ENCODE measurements at regions not wholly inside any gene's neighbourhood (a gene's known extent, or its start where the extent isn't known, plus 50 kb on each side); places are given as distances from the start of the nearest gene placed in this dataset.

GRCh38 chr2:175769200-175769599, 232.9 kb downstream of the LNPK start:
- H3K27ac ChIP-seq (ENCODE audit: low read depth, low read length): no peak overlapping the region
- no peaks in the 10 kb centered on the region for H3K9me3 ChIP-seq (ENCODE audit: control insufficient read depth, insufficient read depth, low read length)
- no peak overlapping the region for H3K9ac ChIP-seq (ENCODE audit: low read depth, low read length)
- no peaks in the 10 kb centered on the region for H3K36me3 ChIP-seq (ENCODE audit: control insufficient read depth, insufficient read depth, low read length)
- H3K27me3 ChIP-seq (ENCODE audit: control insufficient read depth, insufficient read depth, low read length): no peaks in the 10 kb centered on the region
- no peaks in the 10 kb centered on the region for H3K4me1 ChIP-seq (ENCODE audit: control insufficient read depth, insufficient read depth, low read length)
- H3K4me3 ChIP-seq (ENCODE audit: low read depth, low read length): no peak overlapping the region

GRCh38 chr2:175766880-175767279, 235.2 kb downstream of the LNPK start:
- no peak overlapping the region for H3K4me3 ChIP-seq (ENCODE audit: low read depth, low read length)
- no peak overlapping the region for H3K9ac ChIP-seq (ENCODE audit: low read depth, low read length)
- no peaks in the 10 kb centered on the region for H3K9me3 ChIP-seq (ENCODE audit: control insufficient read depth, insufficient read depth, low read length)
- H3K27ac ChIP-seq (ENCODE audit: low read depth, low read length): no peak overlapping the region
- no peaks in the 10 kb centered on the region for H3K36me3 ChIP-seq (ENCODE audit: control insufficient read depth, insufficient read depth, low read length)
- H3K4me1 ChIP-seq (ENCODE audit: control insufficient read depth, insufficient read depth, low read length): no peaks in the 10 kb centered on the region
- H3K27me3 ChIP-seq (ENCODE audit: control insufficient read depth, insufficient read depth, low read length): no peaks in the 10 kb centered on the region

GRCh38 chr2:175755656-175756386, 246.2 kb downstream of the LNPK start:
- H3K4me3 ChIP-seq (ENCODE audit: low read depth, low read length): no peak overlapping the region
- no peaks in the 10 kb centered on the region for H3K27me3 ChIP-seq (ENCODE audit: control insufficient read depth, insufficient read depth, low read length)
- no peaks in the 10 kb centered on the region for H3K36me3 ChIP-seq (ENCODE audit: control insufficient read depth, insufficient read depth, low read length)
- no peak overlapping the region for H3K9ac ChIP-seq (ENCODE audit: low read depth, low read length)
- no peak overlapping the region for H3K27ac ChIP-seq (ENCODE audit: low read depth, low read length)
- H3K4me1 ChIP-seq (ENCODE audit: control insufficient read depth, insufficient read depth, low read length): no peaks in the 10 kb centered on the region
- H3K9me3 ChIP-seq (ENCODE audit: control insufficient read depth, insufficient read depth, low read length): no peaks in the 10 kb centered on the region

- H3K36me3 ChIP-seq (ENCODE audit: control insufficient read depth, insufficient read depth, low read length): no peaks in the 10 kb centered on the region
- H3K4me1 ChIP-seq (ENCODE audit: control insufficient read depth, insufficient read depth, low read length): no peaks in the 10 kb centered on the region
- H3K4me3 ChIP-seq (ENCODE audit: low read depth, low read length): no peak overlapping the region
- H3K9me3 ChIP-seq (ENCODE audit: control insufficient read depth, insufficient read depth, low read length): no peaks in the 10 kb centered on the region
- no peaks in the 10 kb centered on the region for H3K27me3 ChIP-seq (ENCODE audit: control insufficient read depth, insufficient read depth, low read length)
- no peak overlapping the region for H3K9ac ChIP-seq (ENCODE audit: low read depth, low read length)
- no peak overlapping the region for H3K27ac ChIP-seq (ENCODE audit: low read depth, low read length)
These were observed 246.9 kb downstream of the LNPK start for GRCh38 chr2:175755169-175755568.

- H3K4me1 ChIP-seq (ENCODE audit: control insufficient read depth, insufficient read depth, low read length): no peaks in the 10 kb centered on the region
- H3K27ac ChIP-seq (ENCODE audit: low read depth, low read length): no peak overlapping the region
- H3K36me3 ChIP-seq (ENCODE audit: control insufficient read depth, insufficient read depth, low read length): no peaks in the 10 kb centered on the region
- H3K27me3 ChIP-seq (ENCODE audit: control insufficient read depth, insufficient read depth, low read length): no peaks in the 10 kb centered on the region
- H3K4me3 ChIP-seq (ENCODE audit: low read depth, low read length): no peak overlapping the region
- H3K9me3 ChIP-seq (ENCODE audit: control insufficient read depth, insufficient read depth, low read length): no peaks in the 10 kb centered on the region
- H3K9ac ChIP-seq (ENCODE audit: low read depth, low read length): no peak overlapping the region
These were observed 251.9 kb downstream of the LNPK start for GRCh38 chr2:175750195-175750594.

- Histone ChIP-seq H3K9ac (ENCODE audit: low read depth, low read length) (no peak overlapping the region), H3K36me3 (ENCODE audit: control insufficient read depth, insufficient read depth, low read length) (no peaks in the 10 kb centered on the region), H3K9me3 (ENCODE audit: control insufficient read depth, insufficient read depth, low read length) (no peaks in the 10 kb centered on the region), H3K27ac (ENCODE audit: low read depth, low read length) (no peak overlapping the region), H3K4me1 (ENCODE audit: control insufficient read depth, insufficient read depth, low read length) (peaks cover 4% of the 10 kb centered on the region), H3K4me3 (ENCODE audit: low read depth, low read length) (no peak overlapping the region), H3K27me3 (ENCODE audit: control insufficient read depth, insufficient read depth, low read length) (no peaks in the 10 kb centered on the region)
These were observed 256.2 kb downstream of the LNPK start for GRCh38 chr2:175745911-175746310.

- Histone ChIP-seq H3K27me3 (ENCODE audit: control insufficient read depth, insufficient read depth, low read length) (no peaks in the 10 kb centered on the region), H3K4me1 (ENCODE audit: control insufficient read depth, insufficient read depth, low read length) (peaks cover 4% of the 10 kb centered on the region), H3K9ac (ENCODE audit: low read depth, low read length) (no peak overlapping the region)
These were observed 258.1 kb downstream of the LNPK start for GRCh38 chr2:175744000-175744399.

GRCh38 chr2:175743011-175743410, 259.1 kb downstream of the LNPK start:
- Histone ChIP-seq H3K4me1 (ENCODE audit: control insufficient read depth, insufficient read depth, low read length) (peaks cover 4% of the 10 kb centered on the region), H3K27ac (ENCODE audit: low read depth, low read length) (no peak overlapping the region), H3K9ac (ENCODE audit: low read depth, low read length) (no peak overlapping the region), H3K4me3 (ENCODE audit: low read depth, low read length) (no peak overlapping the region), H3K27me3 (ENCODE audit: control insufficient read depth, insufficient read depth, low read length) (no peaks in the 10 kb centered on the region), H3K9me3 (ENCODE audit: control insufficient read depth, insufficient read depth, low read length) (no peaks in the 10 kb centered on the region), H3K36me3 (ENCODE audit: control insufficient read depth, insufficient read depth, low read length) (no peaks in the 10 kb centered on the region)

More at GRCh38 chr2:175744000-175744399, 258.1 kb downstream of the LNPK start:
- no peak overlapping the region for H3K27ac ChIP-seq (ENCODE audit: low read depth, low read length)
- no peaks in the 10 kb centered on the region for H3K9me3 ChIP-seq (ENCODE audit: control insufficient read depth, insufficient read depth, low read length)
- no peak overlapping the region for H3K4me3 ChIP-seq (ENCODE audit: low read depth, low read length)
- no peaks in the 10 kb centered on the region for H3K36me3 ChIP-seq (ENCODE audit: control insufficient read depth, insufficient read depth, low read length)

- H3K36me3 ChIP-seq (ENCODE audit: control insufficient read depth, insufficient read depth, low read length): no peaks in the 10 kb centered on the region
- H3K4me3 ChIP-seq (ENCODE audit: low read depth, low read length): no peak overlapping the region
- H3K27me3 ChIP-seq (ENCODE audit: control insufficient read depth, insufficient read depth, low read length): no peaks in the 10 kb centered on the region
- no peak overlapping the region for H3K27ac ChIP-seq (ENCODE audit: low read depth, low read length)
- H3K9ac ChIP-seq (ENCODE audit: low read depth, low read length): no peak overlapping the region
- peaks cover 4% of the 10 kb centered on the region for H3K4me1 ChIP-seq (ENCODE audit: control insufficient read depth, insufficient read depth, low read length)
- H3K9me3 ChIP-seq (ENCODE audit: control insufficient read depth, insufficient read depth, low read length): no peaks in the 10 kb centered on the region
These were observed 259.7 kb downstream of the LNPK start for GRCh38 chr2:175742367-175742766.

GRCh38 chr2:175741164-175741563, 260.9 kb downstream of the LNPK start:
- Histone ChIP-seq H3K27me3 (ENCODE audit: control insufficient read depth, insufficient read depth, low read length) (no peaks in the 10 kb centered on the region), H3K4me1 (ENCODE audit: control insufficient read depth, insufficient read depth, low read length) (peaks cover 4% of the 10 kb centered on the region), H3K9me3 (ENCODE audit: control insufficient read depth, insufficient read depth, low read length) (no peaks in the 10 kb centered on the region), H3K4me3 (ENCODE audit: low read depth, low read length) (no peak overlapping the region), H3K36me3 (ENCODE audit: control insufficient read depth, insufficient read depth, low read length) (no peaks in the 10 kb centered on the region), H3K9ac (ENCODE audit: low read depth, low read length) (no peak overlapping the region), H3K27ac (ENCODE audit: low read depth, low read length) (no peak overlapping the region)

GRCh38 chr2:175737722-175738361, 264.2 kb downstream of the LNPK start:
- Histone ChIP-seq H3K27me3 (ENCODE audit: control insufficient read depth, insufficient read depth, low read length) (no peaks in the 10 kb centered on the region), H3K27ac (ENCODE audit: low read depth, low read length) (no peak overlapping the region), H3K36me3 (ENCODE audit: control insufficient read depth, insufficient read depth, low read length) (no peaks in the 10 kb centered on the region), H3K4me1 (ENCODE audit: control insufficient read depth, insufficient read depth, low read length) (no peaks in the 10 kb centered on the region; the same call in 1 of the 2 replicates), H3K9me3 (ENCODE audit: control insufficient read depth, insufficient read depth, low read length) (no peaks in the 10 kb centered on the region), H3K9ac (ENCODE audit: low read depth, low read length) (no peak overlapping the region), H3K4me3 (ENCODE audit: low read depth, low read length) (no peak overlapping the region)
